ENCODE measurements at regions not wholly inside any gene's neighbourhood (a gene's known extent, or its start where the extent isn't known, plus 50 kb on each side); places are given as distances from the start of the nearest gene placed in this dataset.

DNA sequence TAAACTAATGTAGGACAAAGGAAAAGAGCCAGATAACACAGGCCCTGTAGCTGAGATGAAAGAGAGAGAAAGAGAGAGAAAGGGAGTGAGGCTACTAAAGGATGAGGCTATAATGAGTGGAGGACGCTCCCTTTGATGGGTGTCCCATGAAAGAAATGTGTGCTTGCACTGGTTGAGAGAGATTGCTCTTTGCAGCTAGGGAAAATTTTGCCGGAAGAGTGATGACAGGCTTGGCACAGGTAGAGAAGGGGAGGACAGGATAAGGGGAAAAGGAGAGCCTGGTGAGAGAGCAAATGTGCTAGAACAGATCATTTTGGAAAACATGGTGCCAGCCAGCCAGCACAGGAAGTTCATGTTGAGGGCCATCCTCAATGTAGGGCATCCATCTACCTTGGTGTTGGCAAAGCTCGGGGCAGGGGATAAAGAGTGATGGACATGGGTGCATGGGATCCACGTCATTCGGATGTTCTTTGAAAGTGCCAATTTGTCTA lies 248.6 kb downstream of the BTG1 start:
- Histone ChIP-seq H3K36me3 (ENCODE audit: control insufficient read depth, insufficient read depth, low read length) (no peaks in the 10 kb centered on the region), H3K4me3 (ENCODE audit: low read depth in 2 of 2, low read length in 2 of 2) (no peak overlapping the region), H3K4me1 (ENCODE audit: control insufficient read depth, insufficient read depth, low read length) (no peaks in the 10 kb centered on the region), H3K27ac (ENCODE audit: low read length) (no peak overlapping the region), H3K27me3 (ENCODE audit: control insufficient read depth, insufficient read depth, low read length) (no peaks in the 10 kb centered on the region; the same call in 1 of the 2 replicates), H3K9me3 (ENCODE audit: control insufficient read depth, insufficient read depth, low read depth, low read length) (no peaks in the 10 kb centered on the region)
- no TSS peak for BruUV-seq (replicated peaks)
- ATAC-seq (no peak), DNase-seq (ENCODE audit: low read depth, low spot score) (no peak)
- ChIA-PET CTCF (no interaction called here), POLR2A (no interaction called here)
- in situ Hi-C loops (cut with HindIII; ENCODE audit: low pct_unique_long_range_greater_than_20kb, low sequenced_read_pairs) (no loop called here), intact Hi-C loops (cut with micrococcal nuclease; ENCODE audit: unreplicated experiment) (no loop called here)
- no peak for TF ChIP-seq POLR2AphosphoS5 (IDR thresholded peaks at IDR 0.05; ENCODE audit: low read depth, low read length)
- TF ChIP-seq, protein P1, sequence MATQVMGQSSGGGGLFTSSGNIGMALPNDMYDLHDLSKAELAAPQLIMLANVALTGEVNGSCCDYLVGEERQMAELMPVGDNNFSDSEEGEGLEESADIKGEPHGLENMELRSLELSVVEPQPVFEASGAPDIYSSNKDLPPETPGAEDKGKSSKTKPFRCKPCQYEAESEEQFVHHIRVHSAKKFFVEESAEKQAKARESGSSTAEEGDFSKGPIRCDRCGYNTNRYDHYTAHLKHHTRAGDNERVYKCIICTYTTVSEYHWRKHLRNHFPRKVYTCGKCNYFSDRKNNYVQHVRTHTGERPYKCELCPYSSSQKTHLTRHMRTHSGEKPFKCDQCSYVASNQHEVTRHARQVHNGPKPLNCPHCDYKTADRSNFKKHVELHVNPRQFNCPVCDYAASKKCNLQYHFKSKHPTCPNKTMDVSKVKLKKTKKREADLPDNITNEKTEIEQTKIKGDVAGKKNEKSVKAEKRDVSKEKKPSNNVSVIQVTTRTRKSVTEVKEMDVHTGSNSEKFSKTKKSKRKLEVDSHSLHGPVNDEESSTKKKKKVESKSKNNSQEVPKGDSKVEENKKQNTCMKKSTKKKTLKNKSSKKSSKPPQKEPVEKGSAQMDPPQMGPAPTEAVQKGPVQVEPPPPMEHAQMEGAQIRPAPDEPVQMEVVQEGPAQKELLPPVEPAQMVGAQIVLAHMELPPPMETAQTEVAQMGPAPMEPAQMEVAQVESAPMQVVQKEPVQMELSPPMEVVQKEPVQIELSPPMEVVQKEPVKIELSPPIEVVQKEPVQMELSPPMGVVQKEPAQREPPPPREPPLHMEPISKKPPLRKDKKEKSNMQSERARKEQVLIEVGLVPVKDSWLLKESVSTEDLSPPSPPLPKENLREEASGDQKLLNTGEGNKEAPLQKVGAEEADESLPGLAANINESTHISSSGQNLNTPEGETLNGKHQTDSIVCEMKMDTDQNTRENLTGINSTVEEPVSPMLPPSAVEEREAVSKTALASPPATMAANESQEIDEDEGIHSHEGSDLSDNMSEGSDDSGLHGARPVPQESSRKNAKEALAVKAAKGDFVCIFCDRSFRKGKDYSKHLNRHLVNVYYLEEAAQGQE (IDR thresholded peaks at IDR 0.05; ENCODE audit: insufficient read depth in 1 of 2, low read depth in 2 of 2, low read length in 1 of 2): no peak
- TF ChIP-seq TCF7L2 (IDR thresholded peaks at IDR 0.05; ENCODE audit: low read depth, low read length): no peak

DNA sequence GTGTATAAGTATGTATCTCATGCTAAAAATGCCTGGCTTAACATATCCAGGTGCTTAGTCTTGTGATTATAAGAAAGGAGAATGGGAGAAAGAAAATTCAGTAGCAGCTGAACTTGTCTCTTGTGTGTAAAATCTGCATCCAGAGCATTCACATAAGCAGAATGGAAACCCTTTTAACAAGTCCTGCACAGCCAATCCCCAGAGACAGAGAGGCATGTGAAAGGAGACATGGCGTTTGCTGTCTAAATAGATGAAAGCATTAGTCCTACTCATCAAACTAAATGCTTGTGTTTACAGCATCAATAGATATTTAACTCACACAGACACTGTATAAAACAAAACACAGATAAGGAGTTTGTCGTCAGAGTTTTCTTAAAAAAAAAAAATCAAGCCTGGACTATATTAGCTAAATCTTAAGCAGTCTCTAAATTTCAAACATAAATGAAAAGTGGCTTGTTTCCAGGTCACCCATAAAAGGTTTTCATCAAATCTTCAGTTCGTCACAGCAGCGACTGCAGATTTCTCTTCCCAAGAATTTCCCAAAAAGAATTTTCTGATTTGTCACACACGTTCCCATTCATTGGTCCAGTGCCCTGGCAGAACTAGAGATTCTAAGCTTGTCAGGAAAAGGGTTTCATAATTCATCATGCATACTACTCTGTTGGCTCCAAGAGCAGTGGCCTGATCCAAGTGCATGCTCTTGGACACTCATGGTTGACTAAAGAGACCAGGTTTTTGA lies 249.2 kb downstream of the BTG1 start:
- ChIA-PET CTCF (no interaction called here), POLR2A (no interaction called here)
- intact Hi-C loops (cut with micrococcal nuclease; ENCODE audit: unreplicated experiment) (no loop called here), in situ Hi-C loops (cut with HindIII; ENCODE audit: low pct_unique_long_range_greater_than_20kb, low sequenced_read_pairs) (no loop called here)
- no TSS peak for BruUV-seq (replicated peaks)
- TF ChIP-seq POLR2AphosphoS5 (IDR thresholded peaks at IDR 0.05; ENCODE audit: low read depth, low read length): no peak
- TF ChIP-seq, protein P2, sequence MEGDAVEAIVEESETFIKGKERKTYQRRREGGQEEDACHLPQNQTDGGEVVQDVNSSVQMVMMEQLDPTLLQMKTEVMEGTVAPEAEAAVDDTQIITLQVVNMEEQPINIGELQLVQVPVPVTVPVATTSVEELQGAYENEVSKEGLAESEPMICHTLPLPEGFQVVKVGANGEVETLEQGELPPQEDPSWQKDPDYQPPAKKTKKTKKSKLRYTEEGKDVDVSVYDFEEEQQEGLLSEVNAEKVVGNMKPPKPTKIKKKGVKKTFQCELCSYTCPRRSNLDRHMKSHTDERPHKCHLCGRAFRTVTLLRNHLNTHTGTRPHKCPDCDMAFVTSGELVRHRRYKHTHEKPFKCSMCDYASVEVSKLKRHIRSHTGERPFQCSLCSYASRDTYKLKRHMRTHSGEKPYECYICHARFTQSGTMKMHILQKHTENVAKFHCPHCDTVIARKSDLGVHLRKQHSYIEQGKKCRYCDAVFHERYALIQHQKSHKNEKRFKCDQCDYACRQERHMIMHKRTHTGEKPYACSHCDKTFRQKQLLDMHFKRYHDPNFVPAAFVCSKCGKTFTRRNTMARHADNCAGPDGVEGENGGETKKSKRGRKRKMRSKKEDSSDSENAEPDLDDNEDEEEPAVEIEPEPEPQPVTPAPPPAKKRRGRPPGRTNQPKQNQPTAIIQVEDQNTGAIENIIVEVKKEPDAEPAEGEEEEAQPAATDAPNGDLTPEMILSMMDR (IDR thresholded peaks at IDR 0.05): no peak
- no peak for TF ChIP-seq SIN3A (IDR thresholded peaks at IDR 0.05; ENCODE audit: borderline replicate concordance, insufficient read depth, low read depth, low read length)
- TF ChIP-seq TCF7L2 (IDR thresholded peaks at IDR 0.05; ENCODE audit: low read depth, low read length): no peak
- TF ChIP-seq, protein P1 (IDR thresholded peaks at IDR 0.05; ENCODE audit: insufficient read depth in 1 of 2, low read depth in 2 of 2, low read length in 1 of 2): no peak
- Histone ChIP-seq H3K9me3 (ENCODE audit: control insufficient read depth, insufficient read depth, low read depth, low read length) (no peaks in the 10 kb centered on the region), H3K4me3 (ENCODE audit: low read depth in 2 of 2, low read length in 2 of 2) (no peak overlapping the region), H3K36me3 (ENCODE audit: control insufficient read depth, insufficient read depth, low read length) (no peaks in the 10 kb centered on the region), H3K27ac (ENCODE audit: low read length) (no peak overlapping the region), H3K4me1 (ENCODE audit: control insufficient read depth, insufficient read depth, low read length) (no peaks in the 10 kb centered on the region), H3K27me3 (ENCODE audit: control insufficient read depth, insufficient read depth, low read length) (no peaks in the 10 kb centered on the region; the same call in 1 of the 2 replicates)
- no peak for ATAC-seq
- no peak for DNase-seq (ENCODE audit: low read depth, low spot score)
